B cell (primary cell): ENCODE measurements at regions not wholly inside any gene's neighbourhood (a gene's known extent, or its start where the extent isn't known, plus 50 kb on each side); places are given as distances from the start of the nearest gene placed in this dataset.

Experiments used
- EZH2 ChIP-seq: IDR thresholded peaks from 2 replicates; pipeline ENCODE4 v1.6.1; 2012; ENCODE audit warnings: borderline replicate concordance, low read depth, mild to moderate bottlenecking, moderate library complexity, low read length; ENCODE audit not compliant: insufficient read depth, poor library complexity, severe bottlenecking
- TF ChIP-seq, protein P1 (sequence below): fragments of 200-600 bp; IDR thresholded peaks from one replicate; pipeline ENCODE4 v1.8.0; 2022; ENCODE audit warnings: antibody characterized with exemption, mild to moderate bottlenecking

DNA sequence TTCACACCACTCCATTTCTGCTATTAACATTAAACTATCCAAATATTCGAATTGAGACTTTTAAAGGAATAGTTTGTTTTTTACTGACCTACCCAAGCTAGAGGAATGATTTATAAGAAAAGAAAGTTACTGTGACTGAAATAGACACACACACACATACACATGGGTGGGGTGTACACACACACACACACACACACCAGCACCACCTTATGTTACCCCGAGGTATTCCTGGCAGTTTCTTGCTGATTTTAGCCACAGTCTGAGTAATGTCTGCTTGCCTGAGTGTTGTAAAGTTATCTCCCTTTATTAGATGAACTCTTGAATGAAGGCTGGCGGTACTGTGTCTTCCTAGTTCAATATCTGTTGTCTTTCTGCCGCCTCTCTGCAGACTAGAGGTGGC, 91.3 kb upstream of the PRKG1 start:
- TF ChIP-seq, protein P1, sequence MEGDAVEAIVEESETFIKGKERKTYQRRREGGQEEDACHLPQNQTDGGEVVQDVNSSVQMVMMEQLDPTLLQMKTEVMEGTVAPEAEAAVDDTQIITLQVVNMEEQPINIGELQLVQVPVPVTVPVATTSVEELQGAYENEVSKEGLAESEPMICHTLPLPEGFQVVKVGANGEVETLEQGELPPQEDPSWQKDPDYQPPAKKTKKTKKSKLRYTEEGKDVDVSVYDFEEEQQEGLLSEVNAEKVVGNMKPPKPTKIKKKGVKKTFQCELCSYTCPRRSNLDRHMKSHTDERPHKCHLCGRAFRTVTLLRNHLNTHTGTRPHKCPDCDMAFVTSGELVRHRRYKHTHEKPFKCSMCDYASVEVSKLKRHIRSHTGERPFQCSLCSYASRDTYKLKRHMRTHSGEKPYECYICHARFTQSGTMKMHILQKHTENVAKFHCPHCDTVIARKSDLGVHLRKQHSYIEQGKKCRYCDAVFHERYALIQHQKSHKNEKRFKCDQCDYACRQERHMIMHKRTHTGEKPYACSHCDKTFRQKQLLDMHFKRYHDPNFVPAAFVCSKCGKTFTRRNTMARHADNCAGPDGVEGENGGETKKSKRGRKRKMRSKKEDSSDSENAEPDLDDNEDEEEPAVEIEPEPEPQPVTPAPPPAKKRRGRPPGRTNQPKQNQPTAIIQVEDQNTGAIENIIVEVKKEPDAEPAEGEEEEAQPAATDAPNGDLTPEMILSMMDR = no peak
- TF ChIP-seq EZH2 = no peak
